22Rv1 (cell line): ENCODE measurements at regions not wholly inside any gene's neighbourhood (a gene's known extent, or its start where the extent isn't known, plus 50 kb on each side); places are given as distances from the start of the nearest gene placed in this dataset.

ENCODE experiments used
- H3K27ac ChIP-seq: fragments of 450-650 bp; 2 replicates; pipeline ENCODE4 v1.5.1; 2017
- CTCF ChIP-seq: fragments of 450-650 bp; IDR thresholded peaks from 2 replicates; pipeline ENCODE4 v1.5.1; 2017; ENCODE audit warnings: mild to moderate bottlenecking
- ZFX ChIP-seq: fragments of 450-650 bp; IDR thresholded peaks from 2 replicates; pipeline ENCODE4 v1.6.1; 2017; ENCODE audit warnings: antibody characterized with exemption, borderline replicate concordance

- H3K27ac ChIP-seq: no peak overlapping the region
- no peak for TF ChIP-seq ZFX
- TF ChIP-seq CTCF: no peak
These were observed 2394.2 kb upstream of the AGA start for GRCh38 chr4:179836179-179837075.

- TF ChIP-seq CTCF (no peak), ZFX (no peak)
These were observed 2399.8 kb upstream of the TENM3 start for GRCh38 chr4:179843370-179843769.

GRCh38 chr4:179855469-179855868 lies 2387.7 kb upstream of the TENM3 start:
- no peak for TF ChIP-seq CTCF
- no peak for TF ChIP-seq ZFX
- H3K27ac ChIP-seq: no peak overlapping the region

More at GRCh38 chr4:179843370-179843769, 2399.8 kb upstream of the TENM3 start:
- no peak overlapping the region for H3K27ac ChIP-seq

GRCh38 chr4:179858221-179858620 lies 2385.0 kb upstream of the TENM3 start:
- TF ChIP-seq ZFX: no peak
- no peak for TF ChIP-seq CTCF
- no peak overlapping the region for H3K27ac ChIP-seq

- H3K27ac ChIP-seq: no peak overlapping the region
- TF ChIP-seq ZFX: no peak
- peak; percentile 99 for TF ChIP-seq CTCF
These were observed 2375.8 kb upstream of the TENM3 start for GRCh38 chr4:179867300-179867878.

- TF ChIP-seq ZFX (no peak), CTCF (no peak)
- no peak overlapping the region for H3K27ac ChIP-seq
These were observed 2371.5 kb upstream of the TENM3 start for GRCh38 chr4:179871726-179872125.

GRCh38 chr4:179872755-179873154 lies 2370.4 kb upstream of the TENM3 start:
- H3K27ac ChIP-seq: no peak overlapping the region
- TF ChIP-seq ZFX (no peak), CTCF (no peak)
